GM12874 (cell line): ENCODE measurements at regions not wholly inside any gene's neighbourhood (a gene's known extent, or its start where the extent isn't known, plus 50 kb on each side); places are given as distances from the start of the nearest gene placed in this dataset.

Source experiments
- TF ChIP-seq, protein P1 (sequence below): IDR thresholded peaks from 2 replicates; pipeline ENCODE4 v1.5.1; 2011; ENCODE audit warnings: low read depth, mild to moderate bottlenecking, control low read depth, low read length, moderate library complexity; ENCODE audit not compliant: insufficient read depth

DNA sequence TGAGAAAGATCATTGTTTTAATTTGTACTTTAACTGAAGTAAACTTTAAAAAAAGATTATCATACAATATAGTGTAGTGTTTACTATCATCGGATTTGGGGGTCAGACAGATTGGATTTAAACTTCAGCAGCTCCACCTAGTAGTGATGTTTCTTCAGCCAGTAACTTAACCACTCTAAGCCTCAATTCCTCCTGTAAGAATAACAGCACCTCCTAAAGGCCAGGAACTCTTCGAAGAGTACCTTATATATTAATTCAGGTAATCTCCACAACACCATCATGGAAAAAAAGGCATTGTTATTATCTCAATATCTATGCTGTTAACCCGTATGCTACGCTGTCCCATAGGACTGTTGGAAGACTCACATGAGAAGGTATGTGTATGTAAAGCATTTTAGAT is 69.0 kb upstream of the DLGAP1 start:
- TF ChIP-seq, protein P1, sequence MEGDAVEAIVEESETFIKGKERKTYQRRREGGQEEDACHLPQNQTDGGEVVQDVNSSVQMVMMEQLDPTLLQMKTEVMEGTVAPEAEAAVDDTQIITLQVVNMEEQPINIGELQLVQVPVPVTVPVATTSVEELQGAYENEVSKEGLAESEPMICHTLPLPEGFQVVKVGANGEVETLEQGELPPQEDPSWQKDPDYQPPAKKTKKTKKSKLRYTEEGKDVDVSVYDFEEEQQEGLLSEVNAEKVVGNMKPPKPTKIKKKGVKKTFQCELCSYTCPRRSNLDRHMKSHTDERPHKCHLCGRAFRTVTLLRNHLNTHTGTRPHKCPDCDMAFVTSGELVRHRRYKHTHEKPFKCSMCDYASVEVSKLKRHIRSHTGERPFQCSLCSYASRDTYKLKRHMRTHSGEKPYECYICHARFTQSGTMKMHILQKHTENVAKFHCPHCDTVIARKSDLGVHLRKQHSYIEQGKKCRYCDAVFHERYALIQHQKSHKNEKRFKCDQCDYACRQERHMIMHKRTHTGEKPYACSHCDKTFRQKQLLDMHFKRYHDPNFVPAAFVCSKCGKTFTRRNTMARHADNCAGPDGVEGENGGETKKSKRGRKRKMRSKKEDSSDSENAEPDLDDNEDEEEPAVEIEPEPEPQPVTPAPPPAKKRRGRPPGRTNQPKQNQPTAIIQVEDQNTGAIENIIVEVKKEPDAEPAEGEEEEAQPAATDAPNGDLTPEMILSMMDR: no peak

DNA sequence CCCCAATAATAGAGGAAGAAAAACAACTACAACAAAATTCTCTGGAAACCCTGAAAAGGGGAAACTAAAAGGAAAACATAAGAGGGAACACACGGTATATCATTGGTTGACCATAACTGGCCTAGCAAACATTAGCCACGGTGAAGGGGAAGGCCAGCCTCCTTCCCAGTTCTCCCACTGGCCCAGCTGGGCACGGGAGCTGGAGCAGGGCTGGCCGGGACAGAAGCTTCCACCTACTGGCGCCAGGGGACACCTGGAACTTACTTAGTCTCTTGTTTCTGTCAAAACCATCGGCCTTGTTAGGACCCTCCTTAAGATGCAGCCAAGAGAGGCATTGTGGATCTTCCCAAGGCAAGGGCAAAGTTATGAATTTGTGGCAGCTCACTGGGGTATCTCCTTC is 56.1 kb upstream of the DLGAP1 start:
- TF ChIP-seq, protein P1: no peak

DNA sequence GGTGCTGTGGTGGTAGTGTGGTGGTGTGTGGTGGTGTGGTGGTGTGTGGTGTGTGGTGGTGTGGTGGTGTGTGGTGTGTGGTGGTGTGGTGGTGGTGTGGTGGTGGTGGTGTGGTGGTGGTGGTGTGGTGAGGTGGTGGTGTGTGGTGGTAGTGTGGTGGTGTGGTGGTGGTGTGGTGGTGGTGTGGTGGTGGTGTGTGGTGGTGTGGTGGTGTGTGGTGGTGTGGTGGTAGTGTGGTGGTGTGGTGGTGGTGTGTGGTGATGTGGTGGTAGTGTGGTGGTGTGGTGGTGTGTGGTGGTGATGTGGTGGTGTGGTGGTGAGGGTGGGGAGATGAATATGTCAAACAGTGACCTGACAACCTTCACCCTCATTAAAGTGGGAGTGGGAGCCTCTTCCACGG is 55.6 kb upstream of the DLGAP1 start:
- TF ChIP-seq, protein P1: no peak

DNA sequence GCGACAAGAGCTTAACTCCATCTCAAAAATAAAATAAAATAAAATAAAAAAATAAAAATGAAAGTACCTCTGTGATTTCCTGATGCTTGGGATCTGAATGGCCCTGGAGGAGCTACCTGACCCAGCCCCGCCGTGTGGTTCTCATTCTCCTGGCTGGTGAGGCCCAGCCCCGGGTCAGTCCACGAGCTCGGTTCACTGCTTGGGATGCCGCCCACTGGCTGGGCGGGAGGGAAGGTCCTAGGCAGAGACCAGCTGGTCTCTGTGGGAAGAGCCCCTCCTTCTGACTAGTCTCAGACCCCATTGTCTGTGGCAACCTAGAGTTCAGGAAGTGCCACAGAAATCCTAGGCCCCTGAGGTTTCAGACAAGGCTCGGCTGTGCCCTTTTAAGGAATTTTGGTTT is 55.1 kb upstream of the DLGAP1 start:
- TF ChIP-seq, protein P1: no peak
